Adrenal gland (tissue), 9 donors: ENCODE measurements at regions not wholly inside any gene's neighbourhood (a gene's known extent, or its start where the extent isn't known, plus 50 kb on each side); places are given as distances from the start of the nearest gene placed in this dataset.

Experiments
- DNase-seq, 7 donors: peaks; one replicate each; pipeline ENCODE4 v3.0.0-alpha.2; 2019 to 2020
- H3K27ac ChIP-seq, 5 donors: fragments of 200-600 bp; sonication (generic) in 4 of 5; 1 replicate in 3 of 5; 2 replicates in 2 of 5; pipeline versions ENCODE4 v1.5.1 to v1.8.0; 2016 to 2020; ENCODE audit warnings: mild to moderate bottlenecking in 1 of 5
- H3K27me3 ChIP-seq: fragments of 200-600 bp; 2 replicates; pipeline ENCODE4 v1.8.0; 2021
- H3K36me3 ChIP-seq, 2 donors: fragments of 200-600 bp; replicated peaks in 1 of 2; 1 replicate in 1 of 2; 2 replicates in 1 of 2; pipeline versions ENCODE4 v1.5.1 to v1.8.0; 2018 to 2022
- H3K4me1 ChIP-seq, 2 donors: fragments of 200-600 bp; replicated peaks in 1 of 2; 1 replicate in 1 of 2; 2 replicates in 1 of 2; pipeline versions ENCODE4 v1.5.1 to v1.8.0; 2018 to 2021
- H3K4me3 ChIP-seq, 4 donors: fragments of 200-600 bp; sonication (generic) in 3 of 4; one replicate each; pipeline ENCODE4 v1.5.1; 2016 to 2018
- H3K9me3 ChIP-seq, 3 donors: fragments of 200-600 bp; sonication (generic) in 1 of 3; replicated peaks in 1 of 3; 1 replicate in 2 of 3; 2 replicates in 1 of 3; pipeline versions ENCODE4 v1.5.1 to v1.8.0; 2016 to 2021
- POLR2A ChIP-seq, 2 donors: fragments of 450-650 bp; IDR thresholded peaks; one replicate each; pipeline ENCODE4 v1.6.1; 2017; ENCODE audit warnings: antibody characterized with exemption in 2 of 2, mild to moderate bottlenecking in 2 of 2, moderate library complexity in 1 of 2
- WGBS, 4 donors: extraction: QIAGEN DNeasy Blood & Tissue Kit in 2 of 4; methylation state at CpG; one replicate each; pipeline versions ENCODE4 v1.1.5 to v1.1.7; 2013 to 2017; 5-methylcytosine and 5-hydroxymethylcytosine counted together
- intact Hi-C, 2 donors: fragments of 100-400 bp; cut with DNase I; formaldehyde crosslinking; loops; one replicate each; pipeline versions ENCODE4 v1.14.1 to v1.15.0; 2022 to 2023
- TF ChIP-seq, protein P1 (sequence below), 6 experiments: fragments of 450-650 bp in 4 of 6; fragments of 200-600 bp in 2 of 6; sonication (generic) in 1 of 6; IDR thresholded peaks; 1 replicate in 5 of 6; 2 replicates in 1 of 6; pipeline versions ENCODE4 v1.5.1 to v1.8.0; 2016 to 2021; ENCODE audit warnings: antibody characterized with exemption in 6 of 6, mild to moderate bottlenecking in 2 of 6, moderate library complexity in 1 of 6
- donor health status: healthy with polysubstance abuse.
- donor health status: Bipolar disorder and iron deficiency.
- donor health status: DM: yes; HTN: yes; CAD: no.
- donor health status: DM: no; HTN: no; CAD: no.
- donor health status: DM: no; HTN: no; CAD: no.

DNA sequence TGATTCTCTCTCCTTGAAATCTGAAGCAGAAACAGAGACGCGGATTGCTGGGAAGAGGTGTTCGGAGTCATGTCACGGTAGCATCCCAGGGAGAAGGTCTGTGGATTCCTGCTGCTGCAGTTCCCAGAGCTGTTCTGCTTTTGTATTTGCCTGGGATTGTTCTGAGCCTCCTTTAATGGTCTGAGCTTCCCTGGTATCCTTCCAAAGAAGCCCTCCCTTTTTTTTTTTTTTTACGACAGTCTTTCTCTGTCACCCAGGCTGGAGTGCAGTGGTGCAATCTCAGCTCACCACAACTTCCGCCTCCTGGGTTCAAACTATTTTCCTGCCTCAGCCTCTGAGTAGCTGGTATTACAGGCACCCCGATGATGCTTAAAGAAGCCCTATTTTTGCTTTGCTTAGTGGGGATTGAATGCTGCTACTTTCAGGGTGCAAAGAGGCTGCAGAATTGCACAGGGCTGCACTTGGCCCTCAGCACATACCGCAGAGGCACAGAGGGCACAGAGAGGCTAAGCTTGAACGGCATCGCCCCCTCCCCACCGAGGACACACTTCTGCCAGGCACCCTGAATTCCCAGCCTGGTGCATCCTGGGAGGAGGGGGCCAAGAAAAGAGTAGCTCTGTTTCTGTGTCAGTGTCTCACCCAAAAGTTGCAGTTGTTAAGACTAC, 208.6 kb upstream of the GALNT17 start:
- Histone ChIP-seq H3K27me3 (no peaks in the 10 kb centered on the region), H3K9me3 (no peaks in the 10 kb centered on the region), H3K4me1 (no peaks in the 10 kb centered on the region), H3K27ac (no peak overlapping the region), H3K36me3 (no peaks in the 10 kb centered on the region), H3K4me3 (no peak overlapping the region)
- no peak for DNase-seq
- TF ChIP-seq POLR2A (IDR thresholded peaks at IDR 0.05) = no peak
- TF ChIP-seq, protein P1, sequence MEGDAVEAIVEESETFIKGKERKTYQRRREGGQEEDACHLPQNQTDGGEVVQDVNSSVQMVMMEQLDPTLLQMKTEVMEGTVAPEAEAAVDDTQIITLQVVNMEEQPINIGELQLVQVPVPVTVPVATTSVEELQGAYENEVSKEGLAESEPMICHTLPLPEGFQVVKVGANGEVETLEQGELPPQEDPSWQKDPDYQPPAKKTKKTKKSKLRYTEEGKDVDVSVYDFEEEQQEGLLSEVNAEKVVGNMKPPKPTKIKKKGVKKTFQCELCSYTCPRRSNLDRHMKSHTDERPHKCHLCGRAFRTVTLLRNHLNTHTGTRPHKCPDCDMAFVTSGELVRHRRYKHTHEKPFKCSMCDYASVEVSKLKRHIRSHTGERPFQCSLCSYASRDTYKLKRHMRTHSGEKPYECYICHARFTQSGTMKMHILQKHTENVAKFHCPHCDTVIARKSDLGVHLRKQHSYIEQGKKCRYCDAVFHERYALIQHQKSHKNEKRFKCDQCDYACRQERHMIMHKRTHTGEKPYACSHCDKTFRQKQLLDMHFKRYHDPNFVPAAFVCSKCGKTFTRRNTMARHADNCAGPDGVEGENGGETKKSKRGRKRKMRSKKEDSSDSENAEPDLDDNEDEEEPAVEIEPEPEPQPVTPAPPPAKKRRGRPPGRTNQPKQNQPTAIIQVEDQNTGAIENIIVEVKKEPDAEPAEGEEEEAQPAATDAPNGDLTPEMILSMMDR (IDR thresholded peaks at IDR 0.05) = no peak
- WGBS, 4 donors = 64 to 70% (median 67%) methylated on average over 11 of the region's 11 CpGs
- intact Hi-C loops = no loop called here

DNA sequence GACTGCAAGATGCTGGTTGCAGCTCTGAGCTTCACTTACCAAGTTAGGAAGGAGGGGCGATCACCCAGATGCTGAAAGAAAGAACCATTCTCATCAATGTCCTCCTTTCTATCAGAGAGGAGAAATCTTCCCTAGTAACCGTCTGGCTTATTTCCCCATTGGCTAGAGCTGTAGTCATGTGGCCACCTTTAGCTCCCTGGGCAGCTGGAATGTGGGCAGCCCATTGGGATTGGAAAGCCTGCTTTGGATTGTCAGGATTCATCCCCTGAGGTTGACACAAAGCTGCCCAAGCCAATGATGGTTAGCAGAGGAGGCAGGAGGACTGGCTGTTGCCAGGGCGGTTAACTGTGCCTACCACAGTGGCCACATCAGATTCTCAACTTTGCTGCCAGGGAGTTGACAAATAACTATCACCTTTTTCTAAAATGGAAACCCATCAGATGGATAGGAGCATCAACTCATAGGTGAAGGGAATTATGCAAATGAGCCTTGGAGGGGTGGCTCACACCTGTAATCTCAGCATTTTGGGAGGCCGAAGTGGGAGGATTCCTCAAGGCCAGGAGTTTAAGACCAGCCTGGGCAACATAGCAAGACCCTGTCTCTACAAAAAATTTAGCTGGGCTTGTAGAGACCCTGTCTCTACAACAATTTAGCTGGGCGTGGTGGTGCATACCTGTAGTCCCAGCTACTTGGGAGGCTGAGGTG, 206.4 kb upstream of the GALNT17 start:
- Histone ChIP-seq H3K4me1 (no peaks in the 10 kb centered on the region), H3K36me3 (no peaks in the 10 kb centered on the region), H3K9me3 (no peaks in the 10 kb centered on the region), H3K4me3 (no peak overlapping the region), H3K27me3 (no peaks in the 10 kb centered on the region), H3K27ac (no peak overlapping the region)
- intact Hi-C loops = no loop called here
- TF ChIP-seq, protein P1 (IDR thresholded peaks at IDR 0.05) = no peak
- no peak for TF ChIP-seq POLR2A (IDR thresholded peaks at IDR 0.05)
- 77 to 86% (median 83%) methylated on average over 5 of the region's 5 CpGs for WGBS, 4 donors
- no peak for DNase-seq

DNA sequence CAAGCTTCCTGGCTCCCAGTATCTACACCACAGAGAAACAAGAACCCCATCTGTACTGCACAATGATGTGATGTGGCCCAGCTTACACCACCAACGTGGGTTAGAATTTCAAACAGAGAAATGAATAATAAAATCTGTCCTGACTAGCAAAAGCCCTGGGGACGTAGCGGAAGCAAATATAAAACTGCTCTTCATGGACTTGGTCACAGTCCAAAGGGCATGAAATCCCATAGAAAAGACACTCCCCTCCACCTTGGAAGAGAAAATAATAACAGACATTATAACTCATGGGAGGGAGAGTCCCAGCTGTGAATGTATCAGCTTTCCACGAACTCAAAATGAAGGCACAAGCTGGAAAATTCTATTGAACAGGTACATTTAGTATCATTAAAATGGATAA, 205.3 kb upstream of the GALNT17 start:
- DNase-seq = no peak
- no peak overlapping the region for H3K27ac ChIP-seq
- TF ChIP-seq POLR2A (IDR thresholded peaks at IDR 0.05) = no peak
- TF ChIP-seq, protein P1 (IDR thresholded peaks at IDR 0.05) = no peak
- H3K27me3 ChIP-seq = no peaks in the 10 kb centered on the region
- H3K9me3 ChIP-seq = no peaks in the 10 kb centered on the region
- intact Hi-C loops = no loop called here
- WGBS, 4 donors = 52 to 69% (median 69%) methylated on average over 4 of the region's 4 CpGs
- no peaks in the 10 kb centered on the region for H3K36me3 ChIP-seq
- no peaks in the 10 kb centered on the region for H3K4me1 ChIP-seq
- no peak overlapping the region for H3K4me3 ChIP-seq

DNA sequence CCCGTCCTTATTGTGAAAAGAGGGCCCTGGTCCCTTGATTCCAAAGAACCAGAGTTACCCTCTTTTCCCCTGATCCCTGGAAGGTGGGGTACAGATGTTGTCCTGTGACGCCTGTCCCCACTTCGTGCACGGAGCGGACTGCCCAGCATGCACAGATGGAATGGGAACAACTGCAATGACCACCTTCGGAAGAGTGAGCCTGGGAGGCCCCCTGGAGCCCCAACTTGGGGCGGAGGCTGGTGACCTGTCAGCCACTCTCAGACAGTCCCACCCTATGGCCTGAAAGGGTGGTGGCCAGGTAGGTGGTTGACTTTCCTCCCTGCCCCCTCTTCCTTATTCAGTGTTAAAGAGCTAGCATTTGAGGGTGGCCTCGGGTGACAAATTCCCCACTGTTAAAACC, 196.6 kb upstream of the GALNT17 start:
- DNase-seq = no peak
- no peaks in the 10 kb centered on the region for H3K27me3 ChIP-seq
- intact Hi-C loops = no loop called here
- TF ChIP-seq, protein P1 (IDR thresholded peaks at IDR 0.05) = no peak
- TF ChIP-seq POLR2A (IDR thresholded peaks at IDR 0.05) = no peak
- no peaks in the 10 kb centered on the region for H3K4me1 ChIP-seq
- no peak overlapping the region for H3K27ac ChIP-seq
- WGBS, 4 donors = 79 to 86% (median 81%) methylated on average over 7 to 8 of the region's 8 CpGs
- H3K4me3 ChIP-seq = no peak overlapping the region
- no peaks in the 10 kb centered on the region for H3K9me3 ChIP-seq
- H3K36me3 ChIP-seq = no peaks in the 10 kb centered on the region
